ENCODE measurements at regions not wholly inside any gene's neighbourhood (a gene's known extent, or its start where the extent isn't known, plus 50 kb on each side); places are given as distances from the start of the nearest gene placed in this dataset.

- no peak for DNase-seq (ENCODE audit: extremely low spot score)
- H3K4me1 ChIP-seq, result peaks cover 10 to 30% (median 24%) of the 10 kb centered on the region in 4 donors
- no peak overlapping the region for H3K27ac ChIP-seq (replicated peaks in 1 of 4)
Measured at GRCh38 chr1:10943991-10944730, 68.3 kb upstream of the TARDBP start.

GRCh38 chr1:10945991-10946509 lies 66.4 kb upstream of the TARDBP start:
- TF ChIP-seq EP300 (IDR thresholded peaks at IDR 0.05) (no peak), POLR2AphosphoS5 (IDR thresholded peaks at IDR 0.05) (no peak), POLR2A (IDR thresholded peaks at IDR 0.05; ENCODE audit: low read depth) (no peak), CTCF (IDR thresholded peaks at IDR 0.05) (no peak)
- Histone ChIP-seq H3K4me3 (no peak overlapping the region), H3K36me3 (no peaks in the 10 kb centered on the region), H3K9me3 (no peaks in the 10 kb centered on the region), H3K27ac (replicated peaks in 1 of 4) (no peak overlapping the region), H3K27me3 (peaks cover 0 to 11% (median 0%) of the 10 kb centered on the region in 4 donors), H3K4me1 (peaks cover 10 to 30% (median 24%) of the 10 kb centered on the region in 4 donors)
- no peak for DNase-seq (ENCODE audit: extremely low spot score)
- intact Hi-C loops (cut with DNase I), result loop anchor here (5.0 kb wide), 1 partner anchor 449 kb away; no protein-coding TSS in a partner anchor
- WGBS, result 68% methylated on average over 18 of the region's 19 CpGs

More at GRCh38 chr1:10943991-10944730, 68.3 kb upstream of the TARDBP start:
- no peaks in the 10 kb centered on the region for H3K36me3 ChIP-seq
- peak overlapping the region; percentile 39 to 54 (median 44) for H3K4me3 ChIP-seq
- no peaks in the 10 kb centered on the region for H3K9me3 ChIP-seq
- intact Hi-C loops (cut with DNase I), result no loop called here
- peaks cover 0 to 11% (median 0%) of the 10 kb centered on the region in 4 donors for H3K27me3 ChIP-seq
- WGBS, result 2% methylated on average over 22 of the region's 23 CpGs
- no peak for TF ChIP-seq EP300 (IDR thresholded peaks at IDR 0.05)
- no peak for TF ChIP-seq POLR2A (IDR thresholded peaks at IDR 0.05; ENCODE audit: low read depth)
- no peak for TF ChIP-seq POLR2AphosphoS5 (IDR thresholded peaks at IDR 0.05)
- no peak for TF ChIP-seq CTCF (IDR thresholded peaks at IDR 0.05)

- no peaks in the 10 kb centered on the region for H3K36me3 ChIP-seq
- H3K27me3 ChIP-seq, result peaks cover 0 to 4% (median 0%) of the 10 kb centered on the region in 4 donors
- peaks cover 10 to 20% (median 18%) of the 10 kb centered on the region in 4 donors for H3K4me1 ChIP-seq
- H3K4me3 ChIP-seq, result no peak overlapping the region
- intact Hi-C loops (cut with DNase I), result loop anchor here (5.0 kb wide), 1 partner anchor 450 kb away; no protein-coding TSS in a partner anchor
- H3K9me3 ChIP-seq, result no peaks in the 10 kb centered on the region
- H3K27ac ChIP-seq (replicated peaks in 1 of 4), result no peak overlapping the region
- 92% methylated on average over 7 of the region's 7 CpGs for WGBS
- no peak for DNase-seq (ENCODE audit: extremely low spot score)
- TF ChIP-seq POLR2A (IDR thresholded peaks at IDR 0.05; ENCODE audit: low read depth), result no peak
- no peak for TF ChIP-seq EP300 (IDR thresholded peaks at IDR 0.05)
- no peak for TF ChIP-seq POLR2AphosphoS5 (IDR thresholded peaks at IDR 0.05)
- TF ChIP-seq CTCF (IDR thresholded peaks at IDR 0.05), result no peak
Measured at GRCh38 chr1:10947181-10947580, 65.3 kb upstream of the TARDBP start.

DNA sequence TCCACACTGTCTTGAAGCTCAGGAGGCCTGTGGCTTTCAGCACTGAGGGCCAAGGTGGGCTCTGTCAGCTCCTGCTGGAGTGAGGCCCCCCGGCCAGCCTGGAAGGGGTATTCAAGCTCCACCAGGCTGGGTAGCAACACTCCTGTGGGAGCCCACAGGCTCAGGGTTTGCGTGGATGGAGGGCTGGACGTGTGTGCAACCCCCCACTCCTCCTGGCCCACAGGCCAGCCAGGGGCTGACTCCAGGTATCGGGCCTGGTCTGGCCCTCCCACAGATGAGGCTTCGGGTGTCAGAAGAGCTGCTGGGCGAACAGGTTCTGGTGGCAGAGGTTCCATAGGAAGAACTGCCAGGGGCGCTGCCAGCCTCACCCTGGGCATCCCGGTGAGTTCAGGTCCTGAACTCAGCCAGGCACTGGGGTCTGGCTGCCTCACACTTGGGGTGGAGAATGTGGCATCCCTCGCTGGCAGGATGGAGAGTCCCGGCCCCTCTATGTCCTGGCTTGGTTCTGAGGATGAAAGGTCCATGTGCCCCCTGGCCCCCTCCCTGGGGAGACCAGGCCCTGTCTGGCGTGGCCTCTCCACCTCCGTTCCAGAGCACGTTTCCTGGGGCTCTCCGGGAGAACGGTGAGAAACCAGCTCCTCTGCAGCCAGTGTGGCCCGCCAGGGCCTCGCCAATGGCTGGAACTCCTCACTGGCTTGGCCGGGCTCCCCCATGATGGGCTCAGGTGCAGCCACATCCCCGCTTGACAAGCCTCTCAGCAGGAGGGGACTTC lies 64.6 kb upstream of the TARDBP start:
- DNase-seq (ENCODE audit: extremely low spot score), result no peak
- Histone ChIP-seq H3K4me3 (no peak overlapping the region), H3K27me3 (peaks cover 0 to 4% (median 0%) of the 10 kb centered on the region in 4 donors), H3K27ac (replicated peaks in 1 of 4) (no peak overlapping the region), H3K4me1 (peaks cover 10 to 20% (median 16%) of the 10 kb centered on the region in 4 donors), H3K36me3 (no peaks in the 10 kb centered on the region), H3K9me3 (no peaks in the 10 kb centered on the region)
- TF ChIP-seq EP300 (IDR thresholded peaks at IDR 0.05) (no peak), POLR2A (IDR thresholded peaks at IDR 0.05; ENCODE audit: low read depth) (no peak), CTCF (IDR thresholded peaks at IDR 0.05) (no peak), POLR2AphosphoS5 (IDR thresholded peaks at IDR 0.05) (no peak)
- WGBS, result 94% methylated on average over 9 of the region's 19 CpGs
- intact Hi-C loops (cut with DNase I), result loop anchor here (5.0 kb wide), 1 partner anchor 451 kb away; no protein-coding TSS in a partner anchor

Measured in esophagus muscularis mucosa (tissue), 4 donors.